ENCODE measurements at regions not wholly inside any gene's neighbourhood (a gene's known extent, or its start where the extent isn't known, plus 50 kb on each side); places are given as distances from the start of the nearest gene placed in this dataset.

DNA sequence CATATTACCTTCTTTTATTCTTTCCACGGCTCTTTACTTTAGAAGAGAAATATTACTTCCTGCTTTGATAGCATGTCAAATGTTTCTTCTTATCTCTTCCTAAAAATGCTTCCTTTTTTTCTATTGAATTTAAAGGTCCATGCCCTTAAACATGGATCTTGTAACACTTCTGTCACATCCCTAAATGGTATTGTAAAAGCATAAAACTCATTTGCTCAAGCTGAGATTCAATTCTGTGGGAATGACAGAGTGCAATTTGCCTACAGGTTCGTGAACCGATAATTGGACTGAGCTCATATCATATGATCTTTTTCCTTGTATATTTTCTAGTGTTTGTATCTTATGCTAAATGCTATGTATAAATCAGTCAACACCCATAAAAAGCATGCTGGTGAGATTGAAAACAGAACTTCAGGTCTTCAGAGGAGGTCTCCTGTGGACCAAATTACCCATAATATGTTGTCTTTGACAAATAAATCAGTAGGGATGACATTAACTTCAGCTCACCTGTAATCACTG lies 429.3 kb downstream of the TMEM232 start:
- WGBS (ENCODE audit: extremely low coverage, insufficient read length, low lambda C conversion rate) = no CpG with 5 or more reads among the region's 3 CpGs
- Histone ChIP-seq H2BK12ac (ENCODE audit: insufficient read length, low read depth, low read length) (no peak overlapping the region), H3K23me2 (ENCODE audit: insufficient read length, low read depth, low read length, poor library complexity, severe bottlenecking) (no peaks in the 10 kb centered on the region), H2BK120ac (ENCODE audit: low read depth, low read length, poor library complexity, severe bottlenecking) (no peak overlapping the region), H4K5ac (ENCODE audit: insufficient read length, low read depth, low read length) (no peak overlapping the region), H4K91ac (ENCODE audit: insufficient read length, low read depth, low read length) (no peak overlapping the region), H3K23ac (ENCODE audit: insufficient read length, low read depth, low read length) (no peak overlapping the region), H2AK5ac (ENCODE audit: insufficient read length, low read length) (no peak overlapping the region), H3K27ac (ENCODE audit: insufficient read length, low read depth, low read length) (no peak overlapping the region), H3K4ac (ENCODE audit: low read depth, low read length) (no peak overlapping the region), H3T11ph (ENCODE audit: low read length) (no peak overlapping the region), H3K4me2 (ENCODE audit: insufficient read depth, insufficient read length, low read length) (no peak overlapping the region), H3K27me3 (ENCODE audit: insufficient read depth, low read length) (no peaks in the 10 kb centered on the region), H3K79me2 (ENCODE audit: insufficient read depth, low read length) (no peaks in the 10 kb centered on the region), H2BK20ac (ENCODE audit: low read depth, low read length, poor library complexity, severe bottlenecking) (no peak overlapping the region), H4K20me1 (ENCODE audit: control insufficient read depth, insufficient read depth, insufficient read length) (no peaks in the 10 kb centered on the region), H2BK15ac (ENCODE audit: low read depth, low read length) (no peak overlapping the region), H3K4me1 (ENCODE audit: insufficient read depth, low read length) (no peaks in the 10 kb centered on the region), H3K79me1 (ENCODE audit: insufficient read depth, low read depth, low read length, poor library complexity, severe bottlenecking) (no peaks in the 10 kb centered on the region), H4K8ac (replicated peaks; ENCODE audit: insufficient read length, low read depth, low read length) (no peak overlapping the region), H3K18ac (ENCODE audit: insufficient read length, low read depth, low read length) (no peak overlapping the region), H3K9ac (ENCODE audit: extremely low read depth, insufficient read length, low read length) (no peak overlapping the region), H3K14ac (ENCODE audit: insufficient read depth, low read length) (no peak overlapping the region), H3K56ac (ENCODE audit: insufficient read length, low read depth, low read length) (no peak overlapping the region), H2BK5ac (ENCODE audit: insufficient read length, low read length) (no peak overlapping the region), H3K9me3 (ENCODE audit: control insufficient read depth, low read depth, low read length) (no peaks in the 10 kb centered on the region), H2AFZ (ENCODE audit: low read length) (no peak overlapping the region)
- no peaks in the 10 kb centered on the region for H3K27me3 Mint-ChIP-seq (ENCODE audit: low read depth)
- H3K4me1 Mint-ChIP-seq = no peaks in the 10 kb centered on the region
- no peak overlapping the region for H3K4me3 Mint-ChIP-seq
- no peak overlapping the region for H3K27ac Mint-ChIP-seq
- no peaks in the 10 kb centered on the region; a peak in 1 of 5 replicates for H3K9me3 Mint-ChIP-seq
- TF ChIP-seq CTCF (conservative IDR thresholded peaks at IDR 0.05) = no peak
- H3K36me3 Mint-ChIP-seq (ENCODE audit: insufficient read depth in 1 of 3, low read depth in 3 of 3) = no peaks in the 10 kb centered on the region
- no peak for DNase-seq

Data from H9 (cell line).